ENCODE measurements at regions not wholly inside any gene's neighbourhood (a gene's known extent, or its start where the extent isn't known, plus 50 kb on each side); places are given as distances from the start of the nearest gene placed in this dataset.

DNA sequence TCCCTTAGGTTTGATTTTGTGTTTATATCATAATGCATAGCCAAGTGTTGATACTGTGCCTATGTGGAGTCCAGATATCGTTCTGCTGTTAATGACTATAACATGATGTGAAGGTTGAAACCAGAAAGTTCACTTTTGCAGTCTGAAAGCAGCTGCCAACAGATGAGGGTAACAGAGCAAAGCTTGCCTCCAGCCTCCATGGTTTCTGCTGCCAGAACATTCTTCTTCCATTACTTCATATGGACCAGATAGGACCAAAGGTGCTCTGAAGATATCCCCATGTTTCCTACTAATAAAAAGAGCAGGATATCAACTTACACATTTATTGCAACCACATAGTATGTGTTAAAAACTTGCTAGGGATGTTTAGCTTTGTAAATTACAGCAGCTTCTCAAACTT, 394.1 kb downstream of the SPRY1 start:
- DNase-seq (ENCODE audit: low read depth) = no peak
- no peak for TF ChIP-seq CTCF (conservative IDR thresholded peaks at IDR 0.05; ENCODE audit: low read depth, low read length)
- H3K4me3 ChIP-seq (ENCODE audit: low read depth, low read length) = no peak overlapping the region

GRCh38 chr4:123802082-123802645, 405.6 kb downstream of the SPRY1 start:
- H3K4me3 ChIP-seq (ENCODE audit: low read depth, low read length) = no peak overlapping the region
- no peak for DNase-seq (ENCODE audit: low read depth)
- no peak for TF ChIP-seq CTCF (conservative IDR thresholded peaks at IDR 0.05; ENCODE audit: low read depth, low read length)

GRCh38 chr4:123802933-123803332, 406.3 kb downstream of the SPRY1 start:
- no peak for TF ChIP-seq CTCF (conservative IDR thresholded peaks at IDR 0.05; ENCODE audit: low read depth, low read length)
- no peak for DNase-seq (ENCODE audit: low read depth)
- H3K4me3 ChIP-seq (ENCODE audit: low read depth, low read length) = no peak overlapping the region

DNA sequence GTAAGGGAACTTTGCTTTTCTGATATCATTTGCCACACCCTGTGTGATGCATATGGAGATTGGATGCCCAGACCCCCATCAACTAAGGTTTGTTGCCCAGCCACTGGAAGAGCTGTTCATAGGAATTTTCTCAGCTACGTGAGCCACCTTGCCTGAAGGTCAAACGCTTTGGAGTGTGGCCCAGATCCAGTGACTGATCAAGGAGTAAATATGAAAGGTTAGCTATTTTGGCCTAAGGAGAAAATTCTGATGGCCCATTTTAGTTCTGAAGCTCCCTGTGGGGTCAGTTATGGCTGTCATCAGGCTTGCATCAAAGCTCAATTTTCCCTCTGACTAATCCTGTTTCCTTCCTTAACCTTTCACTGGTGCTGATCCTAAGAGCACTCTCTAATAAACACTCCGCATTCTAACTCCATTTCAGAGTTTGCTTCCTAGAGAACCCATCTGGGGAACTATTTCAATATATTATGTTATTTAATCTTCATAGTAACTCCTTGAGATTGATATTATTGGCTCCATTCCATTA, 407.7 kb downstream of the SPRY1 start:
- DNase-seq (ENCODE audit: low read depth) = no peak
- TF ChIP-seq CTCF (conservative IDR thresholded peaks at IDR 0.05; ENCODE audit: low read depth, low read length) = no peak
- no peak overlapping the region for H3K4me3 ChIP-seq (ENCODE audit: low read depth, low read length)

GRCh38 chr4:123806056-123806455, 409.5 kb downstream of the SPRY1 start:
- no peak overlapping the region for H3K4me3 ChIP-seq (ENCODE audit: low read depth, low read length)

GRCh38 chr4:123807187-123807586, 410.6 kb downstream of the SPRY1 start:
- DNase-seq (ENCODE audit: low read depth) = no peak
- H3K4me3 ChIP-seq (ENCODE audit: low read depth, low read length) = no peak overlapping the region
- TF ChIP-seq CTCF (conservative IDR thresholded peaks at IDR 0.05; ENCODE audit: low read depth, low read length) = no peak

More at GRCh38 chr4:123806056-123806455, 409.5 kb downstream of the SPRY1 start:
- no peak for TF ChIP-seq CTCF (conservative IDR thresholded peaks at IDR 0.05; ENCODE audit: low read depth, low read length)
- DNase-seq (ENCODE audit: low read depth) = no peak

DNA sequence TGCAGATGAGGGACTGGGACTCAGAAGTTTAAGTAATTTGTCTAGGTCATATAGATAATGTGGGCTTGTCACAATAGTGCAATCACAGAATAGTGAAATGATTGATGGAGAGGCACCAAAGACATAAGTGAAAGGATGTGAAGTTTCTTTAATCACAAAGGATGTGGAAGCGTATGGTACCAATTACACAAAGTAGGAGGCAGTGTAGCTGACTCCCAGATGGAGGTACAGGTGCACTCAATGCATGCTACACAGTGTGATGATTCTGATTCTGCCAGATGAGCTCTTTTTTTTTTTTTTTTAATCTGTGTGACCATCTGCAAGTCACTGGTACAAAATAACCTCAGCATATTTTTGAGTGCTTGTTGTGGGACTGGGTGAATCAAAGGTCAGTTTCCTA, 411.3 kb downstream of the SPRY1 start:
- no peak for TF ChIP-seq CTCF (conservative IDR thresholded peaks at IDR 0.05; ENCODE audit: low read depth, low read length)
- H3K4me3 ChIP-seq (ENCODE audit: low read depth, low read length) = no peak overlapping the region
- DNase-seq (ENCODE audit: low read depth) = no peak

All from epithelial cell of proximal tubule (primary cell).